ENCODE measurements at regions not wholly inside any gene's neighbourhood (a gene's known extent, or its start where the extent isn't known, plus 50 kb on each side); places are given as distances from the start of the nearest gene placed in this dataset.

GRCh38 chr16:79714440-79714839 lies 113.9 kb upstream of the MAF start:
- TF ChIP-seq POLR2A (IDR thresholded peaks at IDR 0.05; ENCODE audit: low read depth, low read length) = no peak
- no peak for TF ChIP-seq TAF1 (IDR thresholded peaks at IDR 0.05; ENCODE audit: low read depth, low read length)
- no peak for TF ChIP-seq POLR2AphosphoS5 (IDR thresholded peaks at IDR 0.05; ENCODE audit: low read depth, low read length)
- TF ChIP-seq POU2F2 (IDR thresholded peaks at IDR 0.05; ENCODE audit: low read depth, low read length) = no peak
- TF ChIP-seq SPI1 (IDR thresholded peaks at IDR 0.05; ENCODE audit: low read depth, low read length) = no peak
